ENCODE measurements at regions not wholly inside any gene's neighbourhood (a gene's known extent, or its start where the extent isn't known, plus 50 kb on each side); places are given as distances from the start of the nearest gene placed in this dataset.

DNA sequence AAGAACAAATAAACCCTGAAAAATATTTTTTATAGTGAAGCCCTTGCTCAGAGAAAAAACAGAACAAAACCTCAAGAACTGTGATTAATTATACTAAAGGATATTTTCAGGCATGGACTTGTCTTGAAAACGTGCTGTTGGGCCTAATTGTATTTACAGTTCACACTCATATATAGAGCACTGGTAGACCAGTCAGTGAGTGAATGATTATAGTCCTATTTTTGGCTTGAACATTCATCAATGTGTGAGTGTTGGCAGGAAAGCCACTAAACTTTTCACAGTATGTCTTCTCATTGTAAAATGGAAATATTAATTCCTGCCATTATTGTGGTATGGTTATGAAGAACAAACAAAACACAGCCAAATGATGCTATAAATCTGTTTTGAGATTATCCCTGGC, 462.8 kb downstream of the KCNA4 start:
- TF ChIP-seq, protein P1, sequence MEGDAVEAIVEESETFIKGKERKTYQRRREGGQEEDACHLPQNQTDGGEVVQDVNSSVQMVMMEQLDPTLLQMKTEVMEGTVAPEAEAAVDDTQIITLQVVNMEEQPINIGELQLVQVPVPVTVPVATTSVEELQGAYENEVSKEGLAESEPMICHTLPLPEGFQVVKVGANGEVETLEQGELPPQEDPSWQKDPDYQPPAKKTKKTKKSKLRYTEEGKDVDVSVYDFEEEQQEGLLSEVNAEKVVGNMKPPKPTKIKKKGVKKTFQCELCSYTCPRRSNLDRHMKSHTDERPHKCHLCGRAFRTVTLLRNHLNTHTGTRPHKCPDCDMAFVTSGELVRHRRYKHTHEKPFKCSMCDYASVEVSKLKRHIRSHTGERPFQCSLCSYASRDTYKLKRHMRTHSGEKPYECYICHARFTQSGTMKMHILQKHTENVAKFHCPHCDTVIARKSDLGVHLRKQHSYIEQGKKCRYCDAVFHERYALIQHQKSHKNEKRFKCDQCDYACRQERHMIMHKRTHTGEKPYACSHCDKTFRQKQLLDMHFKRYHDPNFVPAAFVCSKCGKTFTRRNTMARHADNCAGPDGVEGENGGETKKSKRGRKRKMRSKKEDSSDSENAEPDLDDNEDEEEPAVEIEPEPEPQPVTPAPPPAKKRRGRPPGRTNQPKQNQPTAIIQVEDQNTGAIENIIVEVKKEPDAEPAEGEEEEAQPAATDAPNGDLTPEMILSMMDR (IDR thresholded peaks at IDR 0.05; ENCODE audit: insufficient read depth, low read length, poor library complexity, severe bottlenecking) = no peak
- no peak for TF ChIP-seq EZH2phosphoT487 (conservative IDR thresholded peaks at IDR 0.05; ENCODE audit: low read length)

Measured in SU-DHL-6 (cell line).